A673 (cell line): ENCODE measurements at regions not wholly inside any gene's neighbourhood (a gene's known extent, or its start where the extent isn't known, plus 50 kb on each side); places are given as distances from the start of the nearest gene placed in this dataset.

Experiments used
- EZH2 ChIP-seq: fragments of 200-600 bp; sonication (generic); IDR thresholded peaks from 2 replicates; pipeline ENCODE4 v1.6.1; 2017; ENCODE audit warnings: borderline replicate concordance, low read depth, mild to moderate bottlenecking, mixed read lengths, antibody characterized with exemption, low read length; ENCODE audit not compliant: poor library complexity, severe bottlenecking
- TF ChIP-seq, protein P1 (sequence below): fragments of 300-800, 200-600 bp; sonication (generic); conservative IDR thresholded peaks from 2 replicates; pipeline ENCODE4 v1.5.1; 2017; ENCODE audit warnings: low read depth, mild to moderate bottlenecking, antibody characterized with exemption, low read length, moderate library complexity, mixed read lengths

DNA sequence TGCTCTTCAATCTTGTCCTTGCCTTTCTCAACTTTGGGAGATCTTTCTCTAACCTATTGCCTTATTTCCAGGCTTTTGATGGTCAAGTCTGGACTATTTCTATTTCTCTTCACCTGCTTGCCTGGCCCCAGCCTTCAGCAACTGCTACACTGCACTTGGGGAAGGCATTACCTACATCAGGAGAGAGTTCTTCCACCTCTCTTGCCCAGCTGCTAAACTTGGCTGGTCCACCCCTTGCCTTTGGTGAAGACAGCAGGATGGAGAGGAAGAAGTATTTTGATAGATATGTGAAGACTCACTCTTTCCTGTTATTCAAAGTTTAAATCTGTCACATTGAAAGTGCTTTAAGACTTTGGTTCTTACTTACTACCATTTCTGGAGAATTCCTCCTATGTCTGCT lies 574.8 kb downstream of the ZPLD1 start:
- TF ChIP-seq, protein P1, sequence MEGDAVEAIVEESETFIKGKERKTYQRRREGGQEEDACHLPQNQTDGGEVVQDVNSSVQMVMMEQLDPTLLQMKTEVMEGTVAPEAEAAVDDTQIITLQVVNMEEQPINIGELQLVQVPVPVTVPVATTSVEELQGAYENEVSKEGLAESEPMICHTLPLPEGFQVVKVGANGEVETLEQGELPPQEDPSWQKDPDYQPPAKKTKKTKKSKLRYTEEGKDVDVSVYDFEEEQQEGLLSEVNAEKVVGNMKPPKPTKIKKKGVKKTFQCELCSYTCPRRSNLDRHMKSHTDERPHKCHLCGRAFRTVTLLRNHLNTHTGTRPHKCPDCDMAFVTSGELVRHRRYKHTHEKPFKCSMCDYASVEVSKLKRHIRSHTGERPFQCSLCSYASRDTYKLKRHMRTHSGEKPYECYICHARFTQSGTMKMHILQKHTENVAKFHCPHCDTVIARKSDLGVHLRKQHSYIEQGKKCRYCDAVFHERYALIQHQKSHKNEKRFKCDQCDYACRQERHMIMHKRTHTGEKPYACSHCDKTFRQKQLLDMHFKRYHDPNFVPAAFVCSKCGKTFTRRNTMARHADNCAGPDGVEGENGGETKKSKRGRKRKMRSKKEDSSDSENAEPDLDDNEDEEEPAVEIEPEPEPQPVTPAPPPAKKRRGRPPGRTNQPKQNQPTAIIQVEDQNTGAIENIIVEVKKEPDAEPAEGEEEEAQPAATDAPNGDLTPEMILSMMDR, result no peak
- TF ChIP-seq EZH2, result no peak
